HFFc6 (cell line): ENCODE measurements at regions not wholly inside any gene's neighbourhood (a gene's known extent, or its start where the extent isn't known, plus 50 kb on each side); places are given as distances from the start of the nearest gene placed in this dataset.

Experiments
- DNase-seq: peaks from one replicate; pipeline ENCODE4 v3.0.0-alpha.2; 2018
- H3K27ac Mint-ChIP-seq: 2 replicates; pipeline ENCODE4 v1.8.0; 2020; ENCODE audit warnings: mild to moderate bottlenecking, mixed read lengths
- H3K27me3 Mint-ChIP-seq: 2 replicates; pipeline ENCODE4 v1.8.0; 2021; ENCODE audit warnings: mild to moderate bottlenecking, moderate library complexity, mixed read lengths; ENCODE audit not compliant: insufficient read depth
- H3K36me3 Mint-ChIP-seq: 2 replicates; pipeline ENCODE4 v1.8.0; 2021; ENCODE audit warnings: low read depth, mixed read lengths
- H3K4me1 Mint-ChIP-seq: 2 replicates; pipeline ENCODE4 v1.8.0; 2020; ENCODE audit warnings: low read depth, mixed read lengths
- H3K4me3 Mint-ChIP-seq: 2 replicates; pipeline ENCODE4 v1.8.0; 2020; ENCODE audit warnings: mild to moderate bottlenecking, moderate library complexity, mixed read lengths
- H3K9me3 Mint-ChIP-seq: 2 replicates; pipeline ENCODE4 v1.8.0; 2020; ENCODE audit warnings: mild to moderate bottlenecking, mixed read lengths
- CTCF ChIP-seq: fragments of 200-600 bp; sonication (generic); IDR thresholded peaks from 2 replicates; pipeline ENCODE4 v1.5.0; 2021; ENCODE audit warnings: antibody characterized with exemption, mild to moderate bottlenecking

GRCh38 chr6:133079901-133080300 lies 161.3 kb upstream of the EYA4 start:
- Mint-ChIP-seq H3K27ac (no peak overlapping the region), H3K27me3 (no peaks in the 10 kb centered on the region), H3K4me3 (no peak overlapping the region), H3K9me3 (peaks cover 9% of the 10 kb centered on the region), H3K4me1 (no peaks in the 10 kb centered on the region), H3K36me3 (no peaks in the 10 kb centered on the region)
- DNase-seq, result no peak
- no peak for TF ChIP-seq CTCF

GRCh38 chr6:133083248-133083967 lies 157.7 kb upstream of the EYA4 start:
- Mint-ChIP-seq H3K9me3 (peaks cover 15% of the 10 kb centered on the region), H3K4me3 (no peak overlapping the region), H3K36me3 (no peaks in the 10 kb centered on the region), H3K27ac (no peak overlapping the region), H3K27me3 (no peaks in the 10 kb centered on the region), H3K4me1 (no peaks in the 10 kb centered on the region)
- no peak for TF ChIP-seq CTCF
- DNase-seq, result no peak

- Mint-ChIP-seq H3K36me3 (no peaks in the 10 kb centered on the region), H3K27me3 (no peaks in the 10 kb centered on the region), H3K9me3 (peaks cover 24% of the 10 kb centered on the region), H3K4me1 (no peaks in the 10 kb centered on the region), H3K4me3 (no peak overlapping the region), H3K27ac (no peak overlapping the region)
- no peak for DNase-seq
- no peak for TF ChIP-seq CTCF
These were observed 155.7 kb upstream of the EYA4 start for GRCh38 chr6:133085471-133085870.

GRCh38 chr6:133085896-133086295 lies 155.3 kb upstream of the EYA4 start:
- H3K27ac Mint-ChIP-seq, result no peak overlapping the region
- H3K4me3 Mint-ChIP-seq, result no peak overlapping the region
- no peaks in the 10 kb centered on the region for H3K27me3 Mint-ChIP-seq
- DNase-seq, result no peak
- no peak for TF ChIP-seq CTCF
- no peaks in the 10 kb centered on the region for H3K4me1 Mint-ChIP-seq
- H3K36me3 Mint-ChIP-seq, result no peaks in the 10 kb centered on the region
- peaks cover 24% of the 10 kb centered on the region for H3K9me3 Mint-ChIP-seq

- Mint-ChIP-seq H3K4me1 (no peaks in the 10 kb centered on the region), H3K27ac (no peak overlapping the region), H3K36me3 (no peaks in the 10 kb centered on the region), H3K27me3 (no peaks in the 10 kb centered on the region), H3K9me3 (peaks cover 28% of the 10 kb centered on the region), H3K4me3 (no peak overlapping the region)
- no peak for TF ChIP-seq CTCF
- no peak for DNase-seq
These were observed 152.0 kb upstream of the EYA4 start for GRCh38 chr6:133088931-133089695.
